ENCODE measurements at regions not wholly inside any gene's neighbourhood (a gene's known extent, or its start where the extent isn't known, plus 50 kb on each side); places are given as distances from the start of the nearest gene placed in this dataset.
A peak's percentile ranks its signal among the peaks of the same experiment; 100 is the strongest.

DNA sequence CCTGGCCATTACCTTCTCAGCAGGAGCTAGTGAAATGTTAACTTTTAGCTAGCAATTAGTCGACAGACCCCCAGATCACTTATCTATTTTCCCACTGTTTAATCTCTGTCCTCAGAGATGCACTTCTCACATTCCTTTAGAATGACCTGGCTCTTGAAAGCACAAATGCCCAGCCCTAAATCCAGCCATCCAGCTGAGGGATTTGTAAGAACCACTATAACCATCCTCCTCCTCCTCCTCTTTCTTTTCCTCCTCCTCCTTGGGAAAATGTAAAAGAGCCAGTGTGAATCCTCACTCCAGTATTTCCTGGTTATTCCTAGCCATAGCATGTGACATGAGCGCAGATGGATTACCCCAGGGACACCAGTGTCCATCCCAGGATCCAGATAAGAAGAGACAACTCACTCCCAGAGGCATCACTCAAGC, 124.3 kb downstream of the ENC1 start:
- Histone ChIP-seq H3K79me2 (replicated peaks; ENCODE audit: insufficient read depth) (no peaks in the 10 kb centered on the region), H3K4me1 (ENCODE audit: insufficient read depth) (peaks cover 9% of the 10 kb centered on the region; the same call in 1 of the 2 replicates), H3K9me2 (ENCODE audit: insufficient read depth) (no peaks in the 10 kb centered on the region), H3K27me3 (ENCODE audit: insufficient read depth) (no peaks in the 10 kb centered on the region), H4K20me1 (replicated peaks; ENCODE audit: insufficient read depth) (no peaks in the 10 kb centered on the region), H3K36me3 (ENCODE audit: insufficient read depth) (no peaks in the 10 kb centered on the region), H3F3A (replicated peaks; ENCODE audit: low read depth) (no peaks in the 10 kb centered on the region), H3K4me3 (no peak overlapping the region), H3K4me2 (peak overlapping the region; percentile 17), H3K27ac (ENCODE audit: low read depth) (no peak overlapping the region), H2AFZ (no peak overlapping the region)
- TF ChIP-seq POLR2AphosphoS5 (IDR thresholded peaks at IDR 0.05; ENCODE audit: low read depth) (no peak), ZNF114 (CRISPR knock-in tag; IDR thresholded peaks at IDR 0.05) (no peak), STAT1 (IDR thresholded peaks at IDR 0.05; ENCODE audit: unreplicated experiment) (no peak), NANOG (IDR thresholded peaks at IDR 0.05; ENCODE audit: borderline replicate concordance) (no peak), ZNF331 (CRISPR knock-in tag; IDR thresholded peaks at IDR 0.05; ENCODE audit: low read depth) (no peak), JUNB (IDR thresholded peaks at IDR 0.05; ENCODE audit: unreplicated experiment) (no peak)
- TF ChIP-seq, protein P1, sequence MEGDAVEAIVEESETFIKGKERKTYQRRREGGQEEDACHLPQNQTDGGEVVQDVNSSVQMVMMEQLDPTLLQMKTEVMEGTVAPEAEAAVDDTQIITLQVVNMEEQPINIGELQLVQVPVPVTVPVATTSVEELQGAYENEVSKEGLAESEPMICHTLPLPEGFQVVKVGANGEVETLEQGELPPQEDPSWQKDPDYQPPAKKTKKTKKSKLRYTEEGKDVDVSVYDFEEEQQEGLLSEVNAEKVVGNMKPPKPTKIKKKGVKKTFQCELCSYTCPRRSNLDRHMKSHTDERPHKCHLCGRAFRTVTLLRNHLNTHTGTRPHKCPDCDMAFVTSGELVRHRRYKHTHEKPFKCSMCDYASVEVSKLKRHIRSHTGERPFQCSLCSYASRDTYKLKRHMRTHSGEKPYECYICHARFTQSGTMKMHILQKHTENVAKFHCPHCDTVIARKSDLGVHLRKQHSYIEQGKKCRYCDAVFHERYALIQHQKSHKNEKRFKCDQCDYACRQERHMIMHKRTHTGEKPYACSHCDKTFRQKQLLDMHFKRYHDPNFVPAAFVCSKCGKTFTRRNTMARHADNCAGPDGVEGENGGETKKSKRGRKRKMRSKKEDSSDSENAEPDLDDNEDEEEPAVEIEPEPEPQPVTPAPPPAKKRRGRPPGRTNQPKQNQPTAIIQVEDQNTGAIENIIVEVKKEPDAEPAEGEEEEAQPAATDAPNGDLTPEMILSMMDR (conservative IDR thresholded peaks at IDR 0.05; ENCODE audit: low read depth in 2 of 2), result no peak
- TF ChIP-seq, protein P2, sequence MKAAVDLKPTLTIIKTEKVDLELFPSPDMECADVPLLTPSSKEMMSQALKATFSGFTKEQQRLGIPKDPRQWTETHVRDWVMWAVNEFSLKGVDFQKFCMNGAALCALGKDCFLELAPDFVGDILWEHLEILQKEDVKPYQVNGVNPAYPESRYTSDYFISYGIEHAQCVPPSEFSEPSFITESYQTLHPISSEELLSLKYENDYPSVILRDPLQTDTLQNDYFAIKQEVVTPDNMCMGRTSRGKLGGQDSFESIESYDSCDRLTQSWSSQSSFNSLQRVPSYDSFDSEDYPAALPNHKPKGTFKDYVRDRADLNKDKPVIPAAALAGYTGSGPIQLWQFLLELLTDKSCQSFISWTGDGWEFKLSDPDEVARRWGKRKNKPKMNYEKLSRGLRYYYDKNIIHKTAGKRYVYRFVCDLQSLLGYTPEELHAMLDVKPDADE (IDR thresholded peaks at IDR 0.05), result no peak
- TF ChIP-seq, protein P3, sequence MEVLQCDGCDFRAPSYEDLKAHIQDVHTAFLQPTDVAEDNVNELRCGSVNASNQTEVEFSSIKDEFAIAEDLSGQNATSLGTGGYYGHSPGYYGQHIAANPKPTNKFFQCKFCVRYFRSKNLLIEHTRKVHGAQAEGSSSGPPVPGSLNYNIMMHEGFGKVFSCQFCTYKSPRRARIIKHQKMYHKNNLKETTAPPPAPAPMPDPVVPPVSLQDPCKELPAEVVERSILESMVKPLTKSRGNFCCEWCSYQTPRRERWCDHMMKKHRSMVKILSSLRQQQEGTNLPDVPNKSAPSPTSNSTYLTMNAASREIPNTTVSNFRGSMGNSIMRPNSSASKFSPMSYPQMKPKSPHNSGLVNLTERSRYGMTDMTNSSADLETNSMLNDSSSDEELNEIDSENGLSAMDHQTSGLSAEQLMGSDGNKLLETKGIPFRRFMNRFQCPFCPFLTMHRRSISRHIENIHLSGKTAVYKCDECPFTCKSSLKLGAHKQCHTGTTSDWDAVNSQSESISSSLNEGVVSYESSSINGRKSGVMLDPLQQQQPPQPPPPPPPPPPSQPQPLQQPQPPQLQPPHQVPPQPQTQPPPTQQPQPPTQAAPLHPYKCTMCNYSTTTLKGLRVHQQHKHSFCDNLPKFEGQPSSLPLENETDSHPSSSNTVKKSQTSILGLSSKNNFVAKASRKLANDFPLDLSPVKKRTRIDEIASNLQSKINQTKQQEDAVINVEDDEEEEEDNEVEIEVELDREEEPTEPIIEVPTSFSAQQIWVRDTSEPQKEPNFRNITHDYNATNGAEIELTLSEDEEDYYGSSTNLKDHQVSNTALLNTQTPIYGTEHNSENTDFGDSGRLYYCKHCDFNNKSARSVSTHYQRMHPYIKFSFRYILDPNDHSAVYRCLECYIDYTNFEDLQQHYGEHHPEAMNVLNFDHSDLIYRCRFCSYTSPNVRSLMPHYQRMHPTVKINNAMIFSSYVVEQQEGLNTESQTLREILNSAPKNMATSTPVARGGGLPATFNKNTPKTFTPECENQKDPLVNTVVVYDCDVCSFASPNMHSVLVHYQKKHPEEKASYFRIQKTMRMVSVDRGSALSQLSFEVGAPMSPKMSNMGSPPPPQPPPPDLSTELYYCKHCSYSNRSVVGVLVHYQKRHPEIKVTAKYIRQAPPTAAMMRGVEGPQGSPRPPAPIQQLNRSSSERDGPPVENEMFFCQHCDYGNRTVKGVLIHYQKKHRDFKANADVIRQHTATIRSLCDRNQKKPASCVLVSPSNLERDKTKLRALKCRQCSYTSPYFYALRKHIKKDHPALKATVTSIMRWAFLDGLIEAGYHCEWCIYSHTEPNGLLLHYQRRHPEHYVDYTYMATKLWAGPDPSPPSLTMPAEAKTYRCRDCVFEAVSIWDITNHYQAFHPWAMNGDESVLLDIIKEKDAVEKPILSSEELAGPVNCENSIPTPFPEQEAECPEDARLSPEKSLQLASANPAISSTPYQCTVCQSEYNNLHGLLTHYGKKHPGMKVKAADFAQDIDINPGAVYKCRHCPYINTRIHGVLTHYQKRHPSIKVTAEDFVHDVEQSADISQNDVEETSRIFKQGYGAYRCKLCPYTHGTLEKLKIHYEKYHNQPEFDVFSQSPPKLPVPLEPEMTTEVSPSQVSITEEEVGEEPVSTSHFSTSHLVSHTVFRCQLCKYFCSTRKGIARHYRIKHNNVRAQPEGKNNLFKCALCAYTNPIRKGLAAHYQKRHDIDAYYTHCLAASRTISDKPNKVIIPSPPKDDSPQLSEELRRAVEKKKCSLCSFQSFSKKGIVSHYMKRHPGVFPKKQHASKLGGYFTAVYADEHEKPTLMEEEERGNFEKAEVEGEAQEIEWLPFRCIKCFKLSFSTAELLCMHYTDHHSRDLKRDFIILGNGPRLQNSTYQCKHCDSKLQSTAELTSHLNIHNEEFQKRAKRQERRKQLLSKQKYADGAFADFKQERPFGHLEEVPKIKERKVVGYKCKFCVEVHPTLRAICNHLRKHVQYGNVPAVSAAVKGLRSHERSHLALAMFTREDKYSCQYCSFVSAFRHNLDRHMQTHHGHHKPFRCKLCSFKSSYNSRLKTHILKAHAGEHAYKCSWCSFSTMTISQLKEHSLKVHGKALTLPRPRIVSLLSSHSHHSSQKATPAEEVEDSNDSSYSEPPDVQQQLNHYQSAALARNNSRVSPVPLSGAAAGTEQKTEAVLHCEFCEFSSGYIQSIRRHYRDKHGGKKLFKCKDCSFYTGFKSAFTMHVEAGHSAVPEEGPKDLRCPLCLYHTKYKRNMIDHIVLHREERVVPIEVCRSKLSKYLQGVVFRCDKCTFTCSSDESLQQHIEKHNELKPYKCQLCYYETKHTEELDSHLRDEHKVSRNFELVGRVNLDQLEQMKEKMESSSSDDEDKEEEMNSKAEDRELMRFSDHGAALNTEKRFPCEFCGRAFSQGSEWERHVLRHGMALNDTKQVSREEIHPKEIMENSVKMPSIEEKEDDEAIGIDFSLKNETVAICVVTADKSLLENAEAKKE (CRISPR knock-in tag; IDR thresholded peaks at IDR 0.05), result no peak
- Mint-ChIP-seq H3K9me3 (no peaks in the 10 kb centered on the region), H3K27me3 (ENCODE audit: insufficient read depth, low read depth, poor library complexity) (peaks cover 6% of the 10 kb centered on the region), H3K36me3 (ENCODE audit: low read depth) (no peaks in the 10 kb centered on the region), H3K4me3 (peak overlapping the region; percentile 12; the same call in 1 of the 3 replicates), H3K4me1 (peaks cover 24% of the 10 kb centered on the region), H3K27ac (no peak overlapping the region)
- peak; percentile 75 for ATAC-seq
- peak; percentile 44 for DNase-seq (ENCODE audit: low spot score)

Data from GM23338 (cell line).